ENCODE measurements at regions not wholly inside any gene's neighbourhood (a gene's known extent, or its start where the extent isn't known, plus 50 kb on each side); places are given as distances from the start of the nearest gene placed in this dataset.

GRCh38 chr6:68053805-68054373, 581.2 kb upstream of the ADGRB3 start:
- no peak overlapping the region for H3K4me2 ChIP-seq
- FAIRE-seq (no peak), DNase-seq (ENCODE audit: low read depth in 1 of 2, low spot score in 1 of 2) (no peak), ATAC-seq (no peak)
- no peak overlapping the region for H3K4me3 ChIP-seq
- H3K9me3 ChIP-seq = no peaks in the 10 kb centered on the region
- CTCF ChIA-PET = no interaction called here
- 3% methylated on average over 4 of the region's 4 CpGs for WGBS (ENCODE audit: missing lambda C conversion rate)
- TF ChIP-seq MAX (IDR thresholded peaks at IDR 0.05) (no peak), MYC (IDR thresholded peaks at IDR 0.05; ENCODE audit: borderline replicate concordance, low read length) (no peak), CHD2 (IDR thresholded peaks at IDR 0.05; ENCODE audit: low read length, partially characterized antibody) (no peak), RARB (CRISPR knock-in tag; IDR thresholded peaks at IDR 0.05) (no peak), ESRRA (IDR thresholded peaks at IDR 0.05; ENCODE audit: borderline replicate concordance, low read length) (no peak), MAFK (IDR thresholded peaks at IDR 0.05; ENCODE audit: partially characterized antibody) (no peak)
- POLR2A ChIA-PET = no interaction called here
- H3K4me1 ChIP-seq = no peaks in the 10 kb centered on the region
- H3K27ac ChIP-seq = no peak overlapping the region

DNA sequence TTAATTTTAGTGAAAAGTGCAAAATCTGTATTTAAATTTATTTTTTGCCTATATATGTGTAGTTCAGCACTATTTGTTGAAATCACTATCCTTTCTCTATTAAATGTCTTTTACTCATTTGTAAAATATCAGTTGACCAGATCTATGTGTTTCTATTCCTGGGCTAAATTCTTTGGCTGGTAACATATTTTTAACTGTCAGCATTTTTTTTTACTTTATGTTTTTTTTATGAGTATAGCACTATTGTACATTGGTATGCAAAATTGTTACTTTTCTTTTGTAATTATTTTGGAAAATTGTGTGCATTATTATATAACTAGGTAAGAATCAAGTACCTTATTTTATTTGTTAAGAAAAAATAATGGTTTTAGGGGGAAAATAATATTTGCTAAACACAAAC, 582.8 kb upstream of the ADGRB3 start:
- H3K4me3 ChIP-seq = no peak overlapping the region
- TF ChIP-seq PBX3 (IDR thresholded peaks at IDR 0.05) = no peak
- TF ChIP-seq, protein P1, sequence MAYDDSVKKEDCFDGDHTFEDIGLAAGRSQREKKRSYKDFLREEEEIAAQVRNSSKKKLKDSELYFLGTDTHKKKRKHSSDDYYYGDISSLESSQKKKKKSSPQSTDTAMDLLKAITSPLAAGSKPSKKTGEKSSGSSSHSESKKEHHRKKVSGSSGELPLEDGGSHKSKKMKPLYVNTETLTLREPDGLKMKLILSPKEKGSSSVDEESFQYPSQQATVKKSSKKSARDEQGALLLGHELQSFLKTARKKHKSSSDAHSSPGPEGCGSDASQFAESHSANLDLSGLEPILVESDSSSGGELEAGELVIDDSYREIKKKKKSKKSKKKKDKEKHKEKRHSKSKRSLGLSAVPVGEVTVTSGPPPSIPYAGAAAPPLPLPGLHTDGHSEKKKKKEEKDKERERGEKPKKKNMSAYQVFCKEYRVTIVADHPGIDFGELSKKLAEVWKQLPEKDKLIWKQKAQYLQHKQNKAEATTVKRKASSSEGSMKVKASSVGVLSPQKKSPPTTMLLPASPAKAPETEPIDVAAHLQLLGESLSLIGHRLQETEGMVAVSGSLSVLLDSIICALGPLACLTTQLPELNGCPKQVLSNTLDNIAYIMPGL (CRISPR knock-in tag; IDR thresholded peaks at IDR 0.05; ENCODE audit: borderline replicate concordance) = no peak
- TF ChIP-seq MAX (IDR thresholded peaks at IDR 0.05) = no peak
- peak; percentile 40 for TF ChIP-seq MAFK (IDR thresholded peaks at IDR 0.05; ENCODE audit: partially characterized antibody)
- no peak for TF ChIP-seq JUNB (IDR thresholded peaks at IDR 0.05)
- no peak for TF ChIP-seq KDM5A (IDR thresholded peaks at IDR 0.05)
- TF ChIP-seq BHLHE40 (IDR thresholded peaks at IDR 0.05; ENCODE audit: low read depth, low read length) = no peak
- ChIA-PET POLR2A (no interaction called here), CTCF (no interaction called here)
- H3K27ac ChIP-seq = no peak overlapping the region
- H3K4me1 ChIP-seq = no peaks in the 10 kb centered on the region
- H3K9me3 ChIP-seq = no peaks in the 10 kb centered on the region
- no peak for ATAC-seq
- FAIRE-seq = no peak
- no peak overlapping the region for H3K4me2 ChIP-seq
- no peak for DNase-seq (ENCODE audit: low read depth in 1 of 2, low spot score in 1 of 2)

GRCh38 chr6:68049562-68049961, 585.5 kb upstream of the ADGRB3 start:
- ATAC-seq = no peak
- no peaks in the 10 kb centered on the region for H3K9me3 ChIP-seq
- H3K27ac ChIP-seq = no peak overlapping the region
- ChIA-PET POLR2A (no interaction called here), CTCF (no interaction called here)
- TF ChIP-seq PHF8 (IDR thresholded peaks at IDR 0.05; ENCODE audit: borderline replicate concordance, low read depth) (no peak), EHMT2 (IDR thresholded peaks at IDR 0.05; ENCODE audit: low read depth) (no peak), HOXB5 (CRISPR knock-in tag; IDR thresholded peaks at IDR 0.05) (no peak), NPAS2 (CRISPR knock-in tag; IDR thresholded peaks at IDR 0.05; ENCODE audit: borderline replicate concordance) (no peak), MAFK (IDR thresholded peaks at IDR 0.05; ENCODE audit: partially characterized antibody) (peak; percentile 54), RAD21 (conservative IDR thresholded peaks at IDR 0.05 in 1 of 2, IDR thresholded peaks at IDR 0.05 in 1 of 2) (no peak), USF2 (IDR thresholded peaks at IDR 0.05) (no peak), CHD4 (IDR thresholded peaks at IDR 0.05; ENCODE audit: borderline replicate concordance) (no peak)
- TF ChIP-seq, protein P2, sequence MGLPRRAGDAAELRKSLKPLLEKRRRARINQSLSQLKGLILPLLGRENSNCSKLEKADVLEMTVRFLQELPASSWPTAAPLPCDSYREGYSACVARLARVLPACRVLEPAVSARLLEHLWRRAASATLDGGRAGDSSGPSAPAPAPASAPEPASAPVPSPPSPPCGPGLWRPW (IDR thresholded peaks at IDR 0.05) = no peak
- no peaks in the 10 kb centered on the region for H3K4me1 ChIP-seq
- no peak for DNase-seq (ENCODE audit: low read depth in 1 of 2, low spot score in 1 of 2)
- 31% methylated on average over 5 of the region's 5 CpGs for WGBS (ENCODE audit: missing lambda C conversion rate)
- no peak for FAIRE-seq
- no peak overlapping the region for H3K4me2 ChIP-seq
- no peak overlapping the region for H3K4me3 ChIP-seq

All from A549 (cell line).